ENCODE measurements at regions not wholly inside any gene's neighbourhood (a gene's known extent, or its start where the extent isn't known, plus 50 kb on each side); places are given as distances from the start of the nearest gene placed in this dataset.

GRCh38 chr7:1349351-1349761 lies 109.9 kb downstream of the MICALL2 start:
- no TSS peak for BruUV-seq (replicated peaks)
- Histone ChIP-seq H2AFZ (ENCODE audit: low read depth, low read length) (no peak overlapping the region), H3K9ac (replicated peaks; ENCODE audit: extremely low read depth, insufficient read depth, low read length) (no peak overlapping the region), H3K9me3 (replicated peaks; ENCODE audit: control insufficient read depth, insufficient read depth, low read length) (no peaks in the 10 kb centered on the region), H3K9me1 (replicated peaks; ENCODE audit: control insufficient read depth, extremely low read depth, insufficient read depth, low read length) (no peaks in the 10 kb centered on the region), H3K4me1 (ENCODE audit: control insufficient read depth, extremely low read depth, insufficient read depth, low read length) (no peaks in the 10 kb centered on the region), H3K36me3 (ENCODE audit: control insufficient read depth in 2 of 2, extremely low read depth in 1 of 2, insufficient read depth in 2 of 2, low read length in 2 of 2) (no peaks in the 10 kb centered on the region), H3K4me2 (ENCODE audit: insufficient read depth, low read length) (no peak overlapping the region), H3K27me3 (ENCODE audit: control insufficient read depth in 2 of 2, insufficient read depth in 2 of 2, low read length in 2 of 2) (no peaks in the 10 kb centered on the region), H3K4me3 (replicated peaks in 1 of 3; ENCODE audit: insufficient read depth in 1 of 3, low read depth in 1 of 3, low read length in 3 of 3) (no peak overlapping the region), H4K20me1 (replicated peaks; ENCODE audit: control insufficient read depth, extremely low read depth, insufficient read depth, low read length) (no peaks in the 10 kb centered on the region), H3K27ac (ENCODE audit: insufficient read depth, low read depth, low read length) (no peak overlapping the region), H3K79me2 (ENCODE audit: control insufficient read depth, insufficient read depth, low read length) (no peaks in the 10 kb centered on the region)
- dilution Hi-C loops (cut with MboI; ENCODE audit: extremely low pct_ligation_motif_present, low sequenced_read_pairs) (no loop called here), intact Hi-C loops (cut with micrococcal nuclease) (no loop called here)
- DNase-seq (ENCODE audit: low read depth, low spot score): no peak
- ChIA-PET CTCF (interaction anchor here (1.0 kb wide), 1 partner anchor 10 kb away, joined by 3 read pairs; no protein-coding TSS in a partner anchor), POLR2A (no interaction called here)
- no peak for TF ChIP-seq CTCF (IDR thresholded peaks at IDR 0.05; ENCODE audit: extremely low read depth in 1 of 2, insufficient read depth in 1 of 2, low read depth in 1 of 2, low read length in 2 of 2)
- TF ChIP-seq JUN (IDR thresholded peaks at IDR 0.05; ENCODE audit: borderline replicate concordance, insufficient read depth, insufficient read length, low read depth): no peak
- no peak for TF ChIP-seq EZH2 (IDR thresholded peaks at IDR 0.05; ENCODE audit: borderline replicate concordance, low read depth, low read length, severe bottlenecking)
- TF ChIP-seq POLR2AphosphoS5 (IDR thresholded peaks at IDR 0.05; ENCODE audit: insufficient read depth, low read depth, low read length): no peak
- no peak for TF ChIP-seq FOS (IDR thresholded peaks at IDR 0.05; ENCODE audit: borderline replicate concordance, insufficient read depth, low read length)
- TF ChIP-seq MYC (IDR thresholded peaks at IDR 0.05; ENCODE audit: low read depth, low read length): no peak
- no peak for TF ChIP-seq GATA2 (IDR thresholded peaks at IDR 0.05; ENCODE audit: insufficient read depth, insufficient read length, low read depth, low read length)
- TF ChIP-seq, protein P1, sequence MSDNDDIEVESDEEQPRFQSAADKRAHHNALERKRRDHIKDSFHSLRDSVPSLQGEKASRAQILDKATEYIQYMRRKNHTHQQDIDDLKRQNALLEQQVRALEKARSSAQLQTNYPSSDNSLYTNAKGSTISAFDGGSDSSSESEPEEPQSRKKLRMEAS (IDR thresholded peaks at IDR 0.05; ENCODE audit: insufficient read depth, insufficient read length): no peak
- no peak for TF ChIP-seq POLR2A (IDR thresholded peaks at IDR 0.05; ENCODE audit: low read depth, low read length)
- no peak for FAIRE-seq
